ENCODE measurements at regions not wholly inside any gene's neighbourhood (a gene's known extent, or its start where the extent isn't known, plus 50 kb on each side); places are given as distances from the start of the nearest gene placed in this dataset.
A peak's percentile ranks its signal among the peaks of the same experiment; 100 is the strongest.

DNA sequence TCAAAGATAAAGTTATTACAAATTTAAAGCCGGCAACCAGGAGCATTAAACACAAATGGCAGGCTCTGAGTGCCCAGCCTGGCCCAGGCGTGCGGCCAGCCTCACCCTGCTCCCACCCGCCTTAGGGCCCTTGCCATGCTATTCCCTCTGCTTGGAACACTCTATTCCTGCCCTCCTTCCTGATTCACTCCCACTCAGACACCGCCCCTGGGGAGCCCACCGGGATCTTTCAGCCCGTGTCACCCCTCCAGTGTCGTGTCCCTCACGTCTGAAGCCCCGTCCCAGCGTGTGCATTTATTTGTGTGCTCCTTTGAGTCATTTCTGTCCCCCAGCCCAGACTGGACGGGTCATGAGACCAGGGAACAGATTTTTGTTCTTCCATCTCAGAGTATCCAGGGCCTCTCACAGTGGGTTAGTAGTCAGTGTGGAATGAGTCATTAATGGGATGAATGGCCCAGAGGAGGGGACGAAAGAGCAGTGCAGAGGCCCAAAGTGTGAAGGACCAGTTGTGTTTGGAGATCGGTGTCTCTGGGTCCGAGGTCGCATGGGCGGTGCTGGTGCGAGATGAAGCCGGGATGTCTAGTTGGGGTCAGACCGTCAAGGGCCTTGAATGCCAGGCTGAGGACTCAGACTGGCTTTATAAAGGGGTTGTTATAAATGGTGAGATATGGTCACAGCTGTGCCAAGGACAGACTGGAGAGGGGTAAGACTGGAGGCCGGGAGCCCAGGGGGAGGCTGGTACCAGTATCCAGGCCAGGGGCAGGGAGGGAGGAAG lies 58.9 kb upstream of the SLC6A6 start:
- peaks cover 23% of the 10 kb centered on the region in 2 experiments for H3K4me1 Mint-ChIP-seq
- Histone ChIP-seq H3K14ac (ENCODE audit: insufficient read depth, low read length) (no peak overlapping the region; the same call in 1 of the 2 replicates), H3K18ac (ENCODE audit: insufficient read length, low read depth, low read length) (no peak overlapping the region), H4K91ac (ENCODE audit: insufficient read length, low read depth, low read length) (no peak overlapping the region), H3K27me3 (ENCODE audit: insufficient read depth, low read length) (peaks cover 2% of the 10 kb centered on the region; the same call in 1 of the 2 replicates), H3T11ph (ENCODE audit: low read length) (no peak overlapping the region), H2AFZ (ENCODE audit: low read length) (no peak overlapping the region), H3K23me2 (ENCODE audit: insufficient read length, low read depth, low read length, poor library complexity, severe bottlenecking) (no peaks in the 10 kb centered on the region), H3K56ac (ENCODE audit: insufficient read length, low read depth, low read length) (no peak overlapping the region), H3K9ac (ENCODE audit: extremely low read depth, insufficient read length, low read length) (no peak overlapping the region), H2BK20ac (ENCODE audit: low read depth, low read length, poor library complexity, severe bottlenecking) (no peak overlapping the region), H4K20me1 (ENCODE audit: control insufficient read depth, insufficient read depth, insufficient read length) (no peaks in the 10 kb centered on the region), H3K4me2 (ENCODE audit: insufficient read depth, insufficient read length, low read length) (no peak overlapping the region), H3K27ac (ENCODE audit: insufficient read length, low read depth, low read length) (no peak overlapping the region), H2BK12ac (ENCODE audit: insufficient read length, low read depth, low read length) (no peak overlapping the region), H2BK120ac (ENCODE audit: low read depth, low read length, poor library complexity, severe bottlenecking) (no peak overlapping the region), H2AK5ac (ENCODE audit: insufficient read length, low read length) (no peak overlapping the region), H3K79me2 (ENCODE audit: insufficient read depth, low read length) (no peaks in the 10 kb centered on the region), H2BK15ac (ENCODE audit: low read depth, low read length) (no peak overlapping the region), H4K8ac (replicated peaks; ENCODE audit: insufficient read length, low read depth, low read length) (no peak overlapping the region), H3K4ac (ENCODE audit: low read depth, low read length) (no peak overlapping the region), H3K9me3 (ENCODE audit: control insufficient read depth, low read depth, low read length) (no peaks in the 10 kb centered on the region), H3K4me1 (ENCODE audit: insufficient read depth, low read length) (no peaks in the 10 kb centered on the region), H3K79me1 (ENCODE audit: insufficient read depth, low read depth, low read length, poor library complexity, severe bottlenecking) (no peaks in the 10 kb centered on the region), H4K5ac (ENCODE audit: insufficient read length, low read depth, low read length) (no peak overlapping the region), H2BK5ac (ENCODE audit: insufficient read length, low read length) (no peak overlapping the region), H3K23ac (ENCODE audit: insufficient read length, low read depth, low read length) (no peak overlapping the region)
- peak overlapping the region; percentile 2 to 9 (median 4); a peak in 2 of 7 replicates for H3K27ac Mint-ChIP-seq
- no CpG with 5 or more reads among the region's 21 CpGs for WGBS (ENCODE audit: extremely low coverage, insufficient read length, low lambda C conversion rate)
- TF ChIP-seq, protein P1, sequence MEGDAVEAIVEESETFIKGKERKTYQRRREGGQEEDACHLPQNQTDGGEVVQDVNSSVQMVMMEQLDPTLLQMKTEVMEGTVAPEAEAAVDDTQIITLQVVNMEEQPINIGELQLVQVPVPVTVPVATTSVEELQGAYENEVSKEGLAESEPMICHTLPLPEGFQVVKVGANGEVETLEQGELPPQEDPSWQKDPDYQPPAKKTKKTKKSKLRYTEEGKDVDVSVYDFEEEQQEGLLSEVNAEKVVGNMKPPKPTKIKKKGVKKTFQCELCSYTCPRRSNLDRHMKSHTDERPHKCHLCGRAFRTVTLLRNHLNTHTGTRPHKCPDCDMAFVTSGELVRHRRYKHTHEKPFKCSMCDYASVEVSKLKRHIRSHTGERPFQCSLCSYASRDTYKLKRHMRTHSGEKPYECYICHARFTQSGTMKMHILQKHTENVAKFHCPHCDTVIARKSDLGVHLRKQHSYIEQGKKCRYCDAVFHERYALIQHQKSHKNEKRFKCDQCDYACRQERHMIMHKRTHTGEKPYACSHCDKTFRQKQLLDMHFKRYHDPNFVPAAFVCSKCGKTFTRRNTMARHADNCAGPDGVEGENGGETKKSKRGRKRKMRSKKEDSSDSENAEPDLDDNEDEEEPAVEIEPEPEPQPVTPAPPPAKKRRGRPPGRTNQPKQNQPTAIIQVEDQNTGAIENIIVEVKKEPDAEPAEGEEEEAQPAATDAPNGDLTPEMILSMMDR (conservative IDR thresholded peaks at IDR 0.05) = no peak
- DNase-seq = no peak
- no peaks in the 10 kb centered on the region for H3K36me3 Mint-ChIP-seq (ENCODE audit: insufficient read depth in 1 of 3, low read depth in 3 of 3)
- peaks cover 61% of the 10 kb centered on the region for H3K27me3 Mint-ChIP-seq (ENCODE audit: low read depth)
- H3K9me3 Mint-ChIP-seq = no peaks in the 10 kb centered on the region; a peak in 1 of 5 replicates
- H3K4me3 Mint-ChIP-seq = no peak overlapping the region
